Cardiac muscle cell (in vitro differentiated cells and primary cell): ENCODE measurements at regions not wholly inside any gene's neighbourhood (a gene's known extent, or its start where the extent isn't known, plus 50 kb on each side); places are given as distances from the start of the nearest gene placed in this dataset.
A peak's percentile ranks its signal among the peaks of the same experiment; 100 is the strongest.

Source experiments
- DNase-seq, 2 donors: peaks; one replicate each; pipeline versions ENCODE4 v3.0.0 to v3.0.0-alpha.2; 2010 to 2017; ENCODE audit warnings: low read depth in 1 of 2, low spot score in 1 of 2
- H3K27ac ChIP-seq: fragments of 200-600 bp; sonication (generic); 2 replicates; pipeline ENCODE4 v1.5.1; 2016
- H3K27me3 ChIP-seq: fragments of 200-600 bp; sonication (generic); 2 replicates; pipeline ENCODE4 v1.6.0; 2016; ENCODE audit warnings: control low read depth
- H3K36me3 ChIP-seq: fragments of 200-600 bp; sonication (generic); 2 replicates; pipeline ENCODE4 v1.5.1; 2016; ENCODE audit warnings: control low read depth
- H3K4me1 ChIP-seq: fragments of 200-600 bp; sonication (generic); 2 replicates; pipeline ENCODE4 v1.8.1; 2017; ENCODE audit warnings: low read depth, mild to moderate bottlenecking, mixed run types
- H3K4me3 ChIP-seq: fragments of 200-600 bp; sonication (generic); 2 replicates; pipeline ENCODE4 v1.5.1; 2016; ENCODE audit warnings: mild to moderate bottlenecking
- H3K9me3 ChIP-seq: fragments of 200-600 bp; sonication (generic); 2 replicates; pipeline ENCODE4 v1.5.1; 2017; ENCODE audit warnings: low read depth, mild to moderate bottlenecking, control low read depth
- TF ChIP-seq, protein P1 (sequence below): IDR thresholded peaks from 2 replicates; pipeline ENCODE4 v1.5.1; 2012; ENCODE audit warnings: low read depth, mild to moderate bottlenecking, low read length

DNA sequence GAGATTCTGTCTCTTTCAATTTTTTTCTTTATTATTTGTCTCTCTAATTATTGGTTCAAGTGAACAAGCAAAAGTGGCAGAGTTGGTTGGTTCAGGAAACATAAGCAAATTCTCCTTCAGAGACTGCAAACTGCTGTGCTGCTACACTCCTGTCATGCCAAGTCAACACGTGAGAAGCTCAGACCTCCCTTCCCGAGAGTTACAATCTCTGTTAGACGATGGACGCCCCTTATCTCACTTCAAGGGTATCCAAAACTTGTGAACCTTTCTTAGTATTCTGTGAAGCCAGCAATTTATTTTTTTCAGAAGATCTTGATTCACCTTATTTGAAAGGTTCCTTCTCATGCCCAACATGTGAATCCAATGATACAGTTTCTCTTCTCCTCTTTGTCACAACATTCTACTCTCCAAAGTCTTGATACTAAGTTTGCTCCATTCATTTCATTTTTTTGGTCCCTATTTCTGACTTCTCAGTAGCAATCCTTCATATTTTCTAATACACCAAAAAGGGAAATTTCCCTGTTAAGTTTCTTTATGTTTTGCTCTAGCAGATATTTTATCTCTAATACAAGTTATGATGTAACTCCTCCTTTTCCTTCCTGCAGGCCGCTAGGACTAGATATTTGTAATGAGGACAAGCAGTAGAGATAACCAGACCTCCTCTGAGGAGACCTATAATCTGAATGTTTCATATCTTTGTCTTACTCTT, 448.8 kb upstream of the CITED2 start:
- Histone ChIP-seq H3K27ac (no peak overlapping the region), H3K36me3 (no peaks in the 10 kb centered on the region), H3K4me3 (no peak overlapping the region), H3K27me3 (no peaks in the 10 kb centered on the region), H3K9me3 (no peaks in the 10 kb centered on the region), H3K4me1 (peaks cover 4% of the 10 kb centered on the region)
- DNase-seq = peak in 1 of 2 donors; percentile 43
- TF ChIP-seq, protein P1, sequence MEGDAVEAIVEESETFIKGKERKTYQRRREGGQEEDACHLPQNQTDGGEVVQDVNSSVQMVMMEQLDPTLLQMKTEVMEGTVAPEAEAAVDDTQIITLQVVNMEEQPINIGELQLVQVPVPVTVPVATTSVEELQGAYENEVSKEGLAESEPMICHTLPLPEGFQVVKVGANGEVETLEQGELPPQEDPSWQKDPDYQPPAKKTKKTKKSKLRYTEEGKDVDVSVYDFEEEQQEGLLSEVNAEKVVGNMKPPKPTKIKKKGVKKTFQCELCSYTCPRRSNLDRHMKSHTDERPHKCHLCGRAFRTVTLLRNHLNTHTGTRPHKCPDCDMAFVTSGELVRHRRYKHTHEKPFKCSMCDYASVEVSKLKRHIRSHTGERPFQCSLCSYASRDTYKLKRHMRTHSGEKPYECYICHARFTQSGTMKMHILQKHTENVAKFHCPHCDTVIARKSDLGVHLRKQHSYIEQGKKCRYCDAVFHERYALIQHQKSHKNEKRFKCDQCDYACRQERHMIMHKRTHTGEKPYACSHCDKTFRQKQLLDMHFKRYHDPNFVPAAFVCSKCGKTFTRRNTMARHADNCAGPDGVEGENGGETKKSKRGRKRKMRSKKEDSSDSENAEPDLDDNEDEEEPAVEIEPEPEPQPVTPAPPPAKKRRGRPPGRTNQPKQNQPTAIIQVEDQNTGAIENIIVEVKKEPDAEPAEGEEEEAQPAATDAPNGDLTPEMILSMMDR = no peak

DNA sequence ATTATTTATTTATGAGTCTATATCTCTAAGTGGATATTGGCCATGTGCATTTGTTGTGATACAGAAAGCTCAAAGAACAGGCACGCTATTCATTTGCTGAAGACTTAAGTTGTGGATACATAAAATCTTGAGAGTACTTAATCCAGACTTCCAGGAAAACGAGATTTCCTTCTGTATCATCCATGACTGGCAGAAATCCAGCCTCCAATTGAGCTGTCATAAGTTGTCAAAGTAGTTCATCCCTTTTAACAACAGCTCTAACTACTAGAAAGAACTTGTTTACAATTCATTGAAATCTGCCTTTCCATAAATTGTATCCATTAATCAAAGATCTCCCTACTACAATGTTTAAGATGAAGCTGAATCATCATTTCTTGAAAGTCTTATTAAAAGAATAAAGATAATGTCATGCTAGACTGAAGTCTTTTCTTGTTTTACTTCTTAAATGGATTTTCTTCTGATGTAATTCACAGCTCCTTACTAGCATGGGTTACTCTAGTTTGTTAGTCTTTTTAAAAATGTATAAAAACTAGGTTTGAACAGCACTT, 447.3 kb upstream of the CITED2 start:
- no peak overlapping the region for H3K27ac ChIP-seq

DNA sequence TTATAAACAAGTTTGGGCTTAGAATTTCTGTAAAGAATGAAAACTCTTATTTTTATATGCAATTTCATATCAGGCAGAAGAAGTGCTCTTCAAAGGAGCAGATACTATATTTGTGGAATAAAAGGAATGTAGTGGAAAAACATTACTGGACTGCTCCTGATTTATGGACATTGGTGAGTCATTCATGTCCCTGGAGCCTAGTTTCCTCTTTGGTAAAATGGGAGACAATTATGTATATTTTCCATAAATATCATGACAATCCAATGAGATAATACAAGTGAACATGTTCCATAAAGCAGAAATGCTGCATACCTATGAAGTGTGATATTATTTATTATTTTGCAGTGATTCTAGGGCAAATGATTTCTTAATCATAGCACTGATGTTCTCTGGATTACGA, 445.8 kb upstream of the CITED2 start:
- no peaks in the 10 kb centered on the region for H3K27me3 ChIP-seq
- no peaks in the 10 kb centered on the region for H3K9me3 ChIP-seq
- peak in 1 of 2 donors; percentile 42 for DNase-seq
- peaks cover 4% of the 10 kb centered on the region for H3K4me1 ChIP-seq
- TF ChIP-seq, protein P1 = no peak
- H3K4me3 ChIP-seq = no peak overlapping the region
- no peaks in the 10 kb centered on the region for H3K36me3 ChIP-seq
- H3K27ac ChIP-seq = no peak overlapping the region

More for the DNA sequence above, 447.3 kb upstream of the CITED2 start:
- DNase-seq = no peak
- Histone ChIP-seq H3K9me3 (no peaks in the 10 kb centered on the region), H3K4me1 (peaks cover 4% of the 10 kb centered on the region), H3K27me3 (no peaks in the 10 kb centered on the region), H3K4me3 (no peak overlapping the region), H3K36me3 (no peaks in the 10 kb centered on the region)
- TF ChIP-seq, protein P1 = no peak

DNA sequence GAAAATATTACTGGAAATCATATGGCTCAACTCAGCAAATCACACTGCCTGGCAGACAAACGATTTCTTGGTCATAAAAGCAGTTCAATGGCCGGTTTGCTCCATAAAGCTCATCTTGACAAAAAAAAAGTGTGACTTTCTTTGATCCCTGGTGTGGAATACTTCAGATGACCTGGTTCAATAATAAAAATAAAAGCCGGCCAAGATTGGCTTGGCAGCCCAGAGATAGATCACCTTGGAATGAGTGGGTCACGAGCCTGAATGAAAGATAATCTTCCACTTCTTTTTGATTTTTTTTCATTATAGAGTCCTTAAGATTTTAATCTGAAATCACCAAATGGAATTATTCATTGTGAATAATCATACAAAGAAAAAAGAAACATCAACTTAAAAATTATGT, 445.3 kb upstream of the CITED2 start:
- Histone ChIP-seq H3K4me1 (peaks cover 4% of the 10 kb centered on the region), H3K36me3 (no peaks in the 10 kb centered on the region), H3K27me3 (no peaks in the 10 kb centered on the region), H3K9me3 (no peaks in the 10 kb centered on the region), H3K4me3 (no peak overlapping the region), H3K27ac (no peak overlapping the region)
- no peak for DNase-seq
- TF ChIP-seq, protein P1 = no peak

GRCh38 chr6:139812939-139813338, 438.5 kb upstream of the CITED2 start:
- Histone ChIP-seq H3K9me3 (no peaks in the 10 kb centered on the region), H3K4me1 (no peaks in the 10 kb centered on the region), H3K27me3 (no peaks in the 10 kb centered on the region), H3K36me3 (no peaks in the 10 kb centered on the region), H3K27ac (no peak overlapping the region), H3K4me3 (no peak overlapping the region)
- TF ChIP-seq, protein P1 = no peak
- no peak for DNase-seq
